ENCODE measurements at regions not wholly inside any gene's neighbourhood (a gene's known extent, or its start where the extent isn't known, plus 50 kb on each side); places are given as distances from the start of the nearest gene placed in this dataset.

GRCh38 chr20:58162986-58163385 lies 65.5 kb downstream of the ANKRD60 start:
- Mint-ChIP-seq H3K4me1 (ENCODE audit: unreplicated experiment) (peaks cover 9% of the 10 kb centered on the region), H3K36me3 (no peaks in the 10 kb centered on the region), H3K9me3 (no peaks in the 10 kb centered on the region), H3K27ac (no peak overlapping the region), H3K4me3 (no peak overlapping the region), H3K27me3 (peaks cover 7% of the 10 kb centered on the region)
- TF ChIP-seq CTCF (conservative IDR thresholded peaks at IDR 0.05): no peak
- no peak for DNase-seq (ENCODE audit: extremely low spot score, unreplicated experiment)

GRCh38 chr20:58161192-58161591 lies 67.3 kb downstream of the ANKRD60 start:
- no peaks in the 10 kb centered on the region for H3K9me3 Mint-ChIP-seq
- no peak overlapping the region for H3K4me3 Mint-ChIP-seq
- H3K27me3 Mint-ChIP-seq: peaks cover 11% of the 10 kb centered on the region
- no peak overlapping the region for H3K27ac Mint-ChIP-seq
- H3K4me1 Mint-ChIP-seq (ENCODE audit: unreplicated experiment): peaks cover 8% of the 10 kb centered on the region
- TF ChIP-seq CTCF (conservative IDR thresholded peaks at IDR 0.05): no peak
- no peak for DNase-seq (ENCODE audit: extremely low spot score, unreplicated experiment)
- no peaks in the 10 kb centered on the region for H3K36me3 Mint-ChIP-seq

GRCh38 chr20:58160451-58161061 lies 67.9 kb downstream of the ANKRD60 start:
- Mint-ChIP-seq H3K9me3 (no peaks in the 10 kb centered on the region), H3K27ac (no peak overlapping the region), H3K36me3 (no peaks in the 10 kb centered on the region), H3K4me3 (no peak overlapping the region), H3K27me3 (peaks cover 11% of the 10 kb centered on the region), H3K4me1 (ENCODE audit: unreplicated experiment) (peaks cover 8% of the 10 kb centered on the region)
- no peak for DNase-seq (ENCODE audit: extremely low spot score, unreplicated experiment)
- no peak for TF ChIP-seq CTCF (conservative IDR thresholded peaks at IDR 0.05)

- no peak for DNase-seq (ENCODE audit: extremely low spot score, unreplicated experiment)
- Mint-ChIP-seq H3K36me3 (no peaks in the 10 kb centered on the region), H3K27me3 (peaks cover 30% of the 10 kb centered on the region)
Measured at GRCh38 chr20:58155148-58155925, 73.1 kb downstream of the ANKRD60 start.

GRCh38 chr20:58154113-58154512 lies 74.3 kb downstream of the ANKRD60 start:
- DNase-seq (ENCODE audit: extremely low spot score, unreplicated experiment): no peak
- Mint-ChIP-seq H3K4me3 (no peak overlapping the region), H3K27me3 (peaks cover 40% of the 10 kb centered on the region), H3K27ac (no peak overlapping the region), H3K4me1 (ENCODE audit: unreplicated experiment) (no peaks in the 10 kb centered on the region), H3K36me3 (no peaks in the 10 kb centered on the region), H3K9me3 (no peaks in the 10 kb centered on the region)
- no peak for TF ChIP-seq CTCF (conservative IDR thresholded peaks at IDR 0.05)

More at GRCh38 chr20:58155148-58155925, 73.1 kb downstream of the ANKRD60 start:
- no peak overlapping the region for H3K27ac Mint-ChIP-seq
- H3K4me1 Mint-ChIP-seq (ENCODE audit: unreplicated experiment): peaks cover 8% of the 10 kb centered on the region
- no peaks in the 10 kb centered on the region for H3K9me3 Mint-ChIP-seq
- no peak overlapping the region for H3K4me3 Mint-ChIP-seq
- TF ChIP-seq CTCF (conservative IDR thresholded peaks at IDR 0.05): no peak

Measured in type B pancreatic cell (in vitro differentiated cells).